ENCODE measurements at regions not wholly inside any gene's neighbourhood (a gene's known extent, or its start where the extent isn't known, plus 50 kb on each side); places are given as distances from the start of the nearest gene placed in this dataset.

DNA sequence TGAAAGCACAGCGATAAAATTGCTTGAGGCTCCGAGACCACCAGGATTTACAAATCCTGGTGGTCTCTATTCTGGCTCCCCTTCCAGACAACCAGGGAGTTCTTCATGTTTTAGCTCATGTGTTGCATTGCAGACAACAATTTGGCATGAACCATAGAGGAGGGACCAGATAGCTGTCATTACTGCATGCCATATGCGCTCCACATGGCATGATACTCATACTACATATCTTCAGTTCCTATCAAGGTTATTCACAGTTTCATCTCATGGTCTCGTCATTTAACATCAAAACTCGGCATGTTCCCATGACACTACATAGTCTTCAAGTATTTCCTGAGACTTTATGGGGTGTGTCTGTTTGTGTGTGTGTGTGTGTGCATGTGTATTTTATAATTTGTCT lies 220.3 kb downstream of the OR13H1 start:
- Histone ChIP-seq H3K27ac (ENCODE audit: extremely low read length, insufficient read depth, low read length) (no peak overlapping the region), H3K79me2 (ENCODE audit: insufficient read depth, low read length) (no peaks in the 10 kb centered on the region), H3K9ac (ENCODE audit: insufficient read depth, low read depth, low read length) (no peak overlapping the region), H3K4me2 (ENCODE audit: low read depth, low read length) (no peak overlapping the region), H3K4me3 (replicated peaks in 1 of 3; ENCODE audit: insufficient read depth in 1 of 3, low read depth in 2 of 3, low read length in 3 of 3) (no peak overlapping the region), H3K9me3 (ENCODE audit: low read length) (no peaks in the 10 kb centered on the region), H3K4me1 (ENCODE audit: insufficient read depth, low read length) (no peaks in the 10 kb centered on the region), H3K27me3 (ENCODE audit: control insufficient read depth in 1 of 2, insufficient read depth in 2 of 2, low read length in 2 of 2) (no peaks in the 10 kb centered on the region), H4K20me1 (ENCODE audit: insufficient read depth, low read length) (no peaks in the 10 kb centered on the region), H3K36me3 (replicated peaks in 1 of 2; ENCODE audit: control insufficient read depth in 1 of 2, insufficient read depth in 2 of 2, low read length in 2 of 2) (peaks cover 1 to 8% of the 10 kb centered on the region in 2 experiments; a peak in 2 of 5 replicates), H2AFZ (ENCODE audit: low read length) (no peak overlapping the region)
- FAIRE-seq = no peak
- TF ChIP-seq TOPORS (CRISPR knock-in tag; IDR thresholded peaks at IDR 0.05) (no peak), BRCA1 (CRISPR knock-in tag; IDR thresholded peaks at IDR 0.05) (no peak), ATF7-NPFF (CRISPR knock-in tag; IDR thresholded peaks at IDR 0.05; ENCODE audit: low read depth) (no peak)
- TF ChIP-seq, protein P1, sequence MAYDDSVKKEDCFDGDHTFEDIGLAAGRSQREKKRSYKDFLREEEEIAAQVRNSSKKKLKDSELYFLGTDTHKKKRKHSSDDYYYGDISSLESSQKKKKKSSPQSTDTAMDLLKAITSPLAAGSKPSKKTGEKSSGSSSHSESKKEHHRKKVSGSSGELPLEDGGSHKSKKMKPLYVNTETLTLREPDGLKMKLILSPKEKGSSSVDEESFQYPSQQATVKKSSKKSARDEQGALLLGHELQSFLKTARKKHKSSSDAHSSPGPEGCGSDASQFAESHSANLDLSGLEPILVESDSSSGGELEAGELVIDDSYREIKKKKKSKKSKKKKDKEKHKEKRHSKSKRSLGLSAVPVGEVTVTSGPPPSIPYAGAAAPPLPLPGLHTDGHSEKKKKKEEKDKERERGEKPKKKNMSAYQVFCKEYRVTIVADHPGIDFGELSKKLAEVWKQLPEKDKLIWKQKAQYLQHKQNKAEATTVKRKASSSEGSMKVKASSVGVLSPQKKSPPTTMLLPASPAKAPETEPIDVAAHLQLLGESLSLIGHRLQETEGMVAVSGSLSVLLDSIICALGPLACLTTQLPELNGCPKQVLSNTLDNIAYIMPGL (CRISPR knock-in tag; IDR thresholded peaks at IDR 0.05; ENCODE audit: borderline replicate concordance in 1 of 2, low read depth in 1 of 2) = no peak
- TF ChIP-seq, protein P2, sequence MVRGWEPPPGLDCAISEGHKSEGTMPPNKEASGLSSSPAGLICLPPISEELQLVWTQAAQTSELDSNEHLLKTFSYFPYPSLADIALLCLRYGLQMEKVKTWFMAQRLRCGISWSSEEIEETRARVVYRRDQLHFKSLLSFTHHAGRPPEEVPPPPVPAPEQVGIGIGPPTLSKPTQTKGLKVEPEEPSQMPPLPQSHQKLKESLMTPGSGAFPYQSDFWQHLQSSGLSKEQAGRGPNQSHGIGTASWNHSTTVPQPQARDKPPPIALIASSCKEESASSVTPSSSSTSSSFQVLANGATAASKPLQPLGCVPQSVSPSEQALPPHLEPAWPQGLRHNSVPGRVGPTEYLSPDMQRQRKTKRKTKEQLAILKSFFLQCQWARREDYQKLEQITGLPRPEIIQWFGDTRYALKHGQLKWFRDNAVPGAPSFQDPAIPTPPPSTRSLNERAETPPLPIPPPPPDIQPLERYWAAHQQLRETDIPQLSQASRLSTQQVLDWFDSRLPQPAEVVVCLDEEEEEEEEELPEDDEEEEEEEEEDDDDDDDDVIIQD (CRISPR knock-in tag; IDR thresholded peaks at IDR 0.05; ENCODE audit: low read depth) = no peak
- TF ChIP-seq, protein P3, sequence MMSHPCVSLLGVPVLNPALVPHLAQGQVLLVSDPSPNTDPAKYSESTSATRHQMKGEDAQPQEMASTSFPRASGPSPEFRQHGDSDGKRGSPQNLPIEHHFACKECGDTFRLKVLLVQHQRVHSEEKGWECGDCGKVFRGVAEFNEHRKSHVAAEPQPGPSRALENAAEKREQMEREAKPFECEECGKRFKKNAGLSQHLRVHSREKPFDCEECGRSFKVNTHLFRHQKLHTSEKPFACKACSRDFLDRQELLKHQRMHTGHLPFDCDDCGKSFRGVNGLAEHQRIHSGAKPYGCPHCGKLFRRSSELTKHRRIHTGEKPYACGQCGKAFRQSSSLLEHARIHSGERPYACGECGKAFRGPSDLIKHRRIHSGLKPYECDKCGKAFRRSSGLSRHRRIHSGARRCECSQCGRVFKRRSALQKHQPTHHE (CRISPR knock-in tag; IDR thresholded peaks at IDR 0.05; ENCODE audit: borderline replicate concordance) = no peak
- POLR2A ChIA-PET = no interaction called here
- intact Hi-C loops (cut with micrococcal nuclease; ENCODE audit: unreplicated experiment) (no loop called here), in situ Hi-C loops (cut with HindIII; ENCODE audit: extremely low pct_ligation_motif_present, low pct_unique_long_range_greater_than_20kb) (no loop called here)
- no peak for ATAC-seq
- 100% methylated on average over 2 of the region's 5 CpGs for WGBS (ENCODE audit: low lambda C conversion rate)
- CTCF ChIA-PET (ENCODE audit: low intra/inter-chr PET ratio, low total read pairs) = no interaction called here
- DNase-seq (ENCODE audit: low spot score) = no peak
- BruUV-seq (replicated peaks) = no TSS peak

All from HepG2 (cell line).